NB4 (cell line): ENCODE measurements at regions not wholly inside any gene's neighbourhood (a gene's known extent, or its start where the extent isn't known, plus 50 kb on each side); places are given as distances from the start of the nearest gene placed in this dataset.
"Not testable (repeated sequence)": the region's sequence is repeated elsewhere in the genome, so short reads cannot be mapped to it uniquely, and the experiment has no call there.

Source experiments
- DNase-seq: peaks from one replicate; pipeline ENCODE4 v3.0.0; 2010; ENCODE audit warnings: low read depth
- H3K4me3 ChIP-seq: one replicate; pipeline ENCODE4 v1.5.1; 2011; ENCODE audit warnings: mild to moderate bottlenecking, low read depth, low read length, moderate library complexity
- MYC ChIP-seq: IDR thresholded peaks from 2 replicates; pipeline ENCODE4 v1.6.1; 2011; ENCODE audit warnings: low read depth, low read length
- POLR2A ChIP-seq: IDR thresholded peaks from 2 replicates; pipeline ENCODE4 v1.6.1; 2011; ENCODE audit warnings: mild to moderate bottlenecking; ENCODE audit not compliant: insufficient read length; ENCODE audit errors: extremely low read depth
- TF ChIP-seq, protein P1 (sequence below): IDR thresholded peaks from 2 replicates; pipeline ENCODE4 v1.6.1; 2011; ENCODE audit warnings: low read depth, low read length
- TF ChIP-seq, protein P2 (sequence below): IDR thresholded peaks from one replicate; pipeline ENCODE4 v1.5.1; 2012; ENCODE audit warnings: low read depth, low read length

DNA sequence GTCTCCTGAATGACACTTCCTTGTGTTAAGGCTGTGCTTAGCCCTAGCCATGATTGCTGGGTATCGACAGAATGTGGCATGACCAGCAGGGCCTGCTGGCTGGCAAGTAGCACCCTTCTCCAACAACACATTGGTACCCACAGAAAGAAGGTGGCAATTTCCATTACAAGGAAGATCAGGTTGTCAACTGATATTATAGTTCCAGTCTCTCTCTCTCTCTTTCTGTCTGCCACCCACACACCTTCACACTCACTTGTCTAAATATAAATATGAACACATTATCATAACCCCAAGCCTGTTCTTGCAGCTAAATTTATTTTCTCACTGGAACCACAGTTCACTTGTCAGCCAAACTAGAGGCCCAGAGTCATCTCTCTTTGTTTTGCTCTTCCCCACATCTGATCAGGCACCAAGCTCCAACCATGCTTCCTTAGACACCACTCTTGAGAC is 408.1 kb upstream of the PIK3R1 start:
- TF ChIP-seq, protein P1, sequence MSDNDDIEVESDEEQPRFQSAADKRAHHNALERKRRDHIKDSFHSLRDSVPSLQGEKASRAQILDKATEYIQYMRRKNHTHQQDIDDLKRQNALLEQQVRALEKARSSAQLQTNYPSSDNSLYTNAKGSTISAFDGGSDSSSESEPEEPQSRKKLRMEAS = no peak
- no peak for TF ChIP-seq MYC
- TF ChIP-seq, protein P2, sequence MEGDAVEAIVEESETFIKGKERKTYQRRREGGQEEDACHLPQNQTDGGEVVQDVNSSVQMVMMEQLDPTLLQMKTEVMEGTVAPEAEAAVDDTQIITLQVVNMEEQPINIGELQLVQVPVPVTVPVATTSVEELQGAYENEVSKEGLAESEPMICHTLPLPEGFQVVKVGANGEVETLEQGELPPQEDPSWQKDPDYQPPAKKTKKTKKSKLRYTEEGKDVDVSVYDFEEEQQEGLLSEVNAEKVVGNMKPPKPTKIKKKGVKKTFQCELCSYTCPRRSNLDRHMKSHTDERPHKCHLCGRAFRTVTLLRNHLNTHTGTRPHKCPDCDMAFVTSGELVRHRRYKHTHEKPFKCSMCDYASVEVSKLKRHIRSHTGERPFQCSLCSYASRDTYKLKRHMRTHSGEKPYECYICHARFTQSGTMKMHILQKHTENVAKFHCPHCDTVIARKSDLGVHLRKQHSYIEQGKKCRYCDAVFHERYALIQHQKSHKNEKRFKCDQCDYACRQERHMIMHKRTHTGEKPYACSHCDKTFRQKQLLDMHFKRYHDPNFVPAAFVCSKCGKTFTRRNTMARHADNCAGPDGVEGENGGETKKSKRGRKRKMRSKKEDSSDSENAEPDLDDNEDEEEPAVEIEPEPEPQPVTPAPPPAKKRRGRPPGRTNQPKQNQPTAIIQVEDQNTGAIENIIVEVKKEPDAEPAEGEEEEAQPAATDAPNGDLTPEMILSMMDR = no peak
- TF ChIP-seq POLR2A = no peak
- H3K4me3 ChIP-seq = no peak overlapping the region
- no peak for DNase-seq

DNA sequence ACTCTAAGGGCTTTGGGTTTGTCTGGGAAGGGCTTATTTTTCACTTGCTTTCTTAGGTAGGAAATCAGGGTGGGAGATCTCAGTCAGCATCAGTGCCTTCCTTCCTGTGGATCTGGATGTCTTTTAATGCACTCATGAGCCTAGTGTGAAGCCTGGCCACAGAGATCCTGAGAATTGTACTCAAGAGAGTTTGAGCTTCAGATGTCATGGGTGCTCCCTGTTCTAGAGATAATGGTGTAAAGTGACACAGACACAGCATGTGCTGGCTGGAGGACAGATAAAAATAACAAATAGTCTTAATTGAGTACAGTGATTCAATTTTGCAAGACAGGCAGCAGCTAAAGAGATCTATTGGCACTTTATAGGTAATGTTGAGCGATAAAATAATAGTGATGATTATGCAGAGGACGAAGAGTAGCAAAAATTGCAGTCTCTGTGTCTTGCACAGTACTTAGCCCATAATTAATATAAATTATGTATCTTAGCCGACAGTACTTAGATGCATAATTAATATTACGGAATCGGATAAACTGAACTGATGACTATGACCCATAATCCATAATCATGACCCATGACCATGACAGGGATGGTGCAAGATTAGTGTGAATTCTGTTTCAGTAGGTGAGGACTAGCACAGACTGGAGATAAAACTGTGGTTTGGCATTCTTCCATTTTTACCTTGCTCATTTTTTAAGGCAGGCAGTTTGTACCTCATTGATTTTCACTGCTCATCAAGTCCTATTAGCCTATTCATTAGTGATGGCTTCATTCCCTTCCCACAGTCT is 408.7 kb upstream of the PIK3R1 start:
- DNase-seq = no peak
- no peak overlapping the region for H3K4me3 ChIP-seq
- no peak for TF ChIP-seq POLR2A
- TF ChIP-seq, protein P2 = no peak
- TF ChIP-seq, protein P1 = no peak
- TF ChIP-seq MYC = no peak

DNA sequence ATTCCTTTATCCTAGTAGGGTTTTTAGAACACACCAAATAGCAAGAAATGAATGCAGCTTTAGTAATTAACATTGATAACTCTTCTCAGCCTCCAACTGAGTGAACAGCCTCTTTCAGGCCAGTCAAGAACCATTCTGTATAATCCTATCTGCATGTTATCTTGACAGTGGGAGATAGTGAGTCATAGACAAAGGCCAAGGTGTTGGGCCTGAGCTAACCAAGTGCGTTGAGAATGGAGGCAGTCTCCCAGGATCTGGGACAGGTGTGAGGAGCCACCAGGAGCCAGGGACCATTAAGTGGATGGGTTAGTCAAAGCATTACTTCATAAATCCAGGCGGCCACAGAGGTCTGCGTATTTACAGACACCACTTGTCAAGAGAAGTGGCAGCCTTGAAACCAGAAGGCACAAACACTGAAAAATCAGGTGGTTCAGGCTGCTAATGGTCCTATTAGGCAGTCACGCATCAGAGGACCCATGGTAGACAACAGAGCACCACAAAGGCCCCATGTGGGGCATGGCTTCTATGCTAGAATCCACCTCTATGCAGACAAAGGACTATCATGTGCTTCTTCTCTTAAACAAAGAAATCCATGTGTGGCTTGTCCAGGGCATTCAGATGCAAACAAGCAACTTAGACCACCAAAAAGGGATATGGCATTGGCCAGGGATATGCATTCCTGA is 409.7 kb upstream of the PIK3R1 start:
- no peak for DNase-seq
- TF ChIP-seq MYC = no peak
- TF ChIP-seq, protein P1 = no peak
- TF ChIP-seq POLR2A = no peak
- H3K4me3 ChIP-seq = no peak overlapping the region

DNA sequence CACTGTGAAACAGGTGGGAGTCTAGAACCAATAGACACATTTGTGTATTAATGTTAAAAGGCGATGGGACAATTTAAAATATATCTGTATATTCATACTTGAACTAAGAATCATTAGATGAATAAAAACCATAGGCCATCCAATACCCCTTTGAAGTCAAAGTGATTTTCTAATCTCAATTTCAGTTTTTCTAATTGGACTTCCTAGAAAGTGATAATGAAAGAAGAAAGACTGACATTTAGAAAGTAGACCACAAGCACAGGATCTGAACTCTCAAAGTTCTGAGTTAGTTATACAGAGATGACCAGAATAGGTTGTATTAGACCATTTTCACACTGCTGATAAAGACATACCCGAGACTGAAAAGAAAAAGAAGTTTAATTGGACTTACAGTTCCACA is 412.8 kb upstream of the PIK3R1 start:
- no peak overlapping the region for H3K4me3 ChIP-seq
- TF ChIP-seq, protein P1 = no peak
- TF ChIP-seq MYC (no peak), POLR2A (no peak)
- TF ChIP-seq, protein P2 = no peak
- DNase-seq = no peak

DNA sequence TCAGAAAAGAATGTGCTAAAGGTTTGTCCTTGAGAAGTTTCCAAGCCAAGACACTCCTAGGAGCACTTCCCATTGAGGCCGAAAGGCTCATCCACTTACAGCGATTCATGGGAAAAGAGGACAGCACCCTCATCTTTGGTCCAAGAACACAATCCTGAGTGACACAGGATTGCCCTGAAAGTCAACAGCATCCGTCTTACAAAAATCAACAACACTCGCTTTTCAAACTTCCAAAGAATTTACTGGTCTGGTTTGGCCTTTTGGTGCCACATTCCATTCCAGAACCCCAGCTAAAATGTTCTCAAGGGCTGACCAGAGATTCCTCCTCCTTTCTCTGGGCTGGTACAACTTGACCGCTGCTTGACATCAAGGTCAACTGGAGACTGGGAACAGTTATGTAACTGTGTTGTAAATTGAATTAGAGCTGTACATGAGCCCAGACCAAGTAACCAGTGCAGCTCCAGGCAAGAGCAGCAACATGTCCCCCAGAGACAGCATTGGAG is 415.8 kb upstream of the PIK3R1 start:
- TF ChIP-seq, protein P2 = no peak
- TF ChIP-seq, protein P1 = no peak
- TF ChIP-seq MYC = no peak
- no peak for TF ChIP-seq POLR2A
- H3K4me3 ChIP-seq = no peak overlapping the region
- DNase-seq = no peak

DNA sequence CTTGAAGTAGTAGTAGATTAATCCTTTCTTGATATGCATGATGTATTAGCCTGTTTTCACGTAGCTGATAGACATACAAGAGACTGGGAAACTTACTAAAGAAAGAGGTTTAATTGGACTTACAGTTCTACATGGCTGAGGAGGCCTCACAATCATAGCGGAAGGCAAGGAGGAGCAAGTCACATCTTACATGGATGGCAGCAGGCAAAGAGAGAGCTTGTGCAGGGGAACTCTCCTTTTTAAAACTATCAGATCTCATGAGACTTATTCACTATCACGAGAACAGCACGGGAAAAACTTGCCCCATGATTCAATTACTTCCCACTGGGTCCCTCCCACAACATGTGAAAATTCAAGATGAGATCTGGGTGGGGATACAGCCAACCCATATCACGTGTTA is 417.1 kb upstream of the PIK3R1 start:
- H3K4me3 ChIP-seq, DNase-seq: not testable (repeated sequence)
